RWPE1 (cell line): ENCODE measurements at regions not wholly inside any gene's neighbourhood (a gene's known extent, or its start where the extent isn't known, plus 50 kb on each side); places are given as distances from the start of the nearest gene placed in this dataset.

Experiments
- CTCF ChIA-PET: fragments of 350-600 bp; sonication (Branson Sonifier 250); formaldehyde crosslinking; extraction: SDS; loops from one replicate; lab custom pipeline; 2021; lab: Yijun Ruan, JAX
- POLR2A ChIA-PET: fragments of 400-600 bp; formaldehyde crosslinking; extraction: SDS; loops from one replicate; lab custom pipeline; 2020; ENCODE audit warnings: antibody characterized with exemption; ENCODE audit not compliant: low non-redundant PET; lab: Yijun Ruan, JAX
- DNase-seq: peaks from one replicate; pipeline ENCODE4 v3.0.0; 2012; ENCODE audit warnings: low spot score
- H3K27ac ChIP-seq: fragments of 450-650 bp; 2 replicates; pipeline ENCODE4 v1.5.1; 2017
- CTCF ChIP-seq: fragments of 450-650 bp; conservative IDR thresholded peaks from 2 replicates; pipeline ENCODE4 v1.5.1; 2017; ENCODE audit warnings: low read depth, mild to moderate bottlenecking

GRCh38 chr14:83129496-83129895 is 1595.8 kb upstream of the SEL1L start:
- no peak overlapping the region for H3K27ac ChIP-seq
- no peak for DNase-seq
- POLR2A ChIA-PET = no interaction called here
- TF ChIP-seq CTCF = no peak
- CTCF ChIA-PET = no interaction called here

- CTCF ChIA-PET = no interaction called here
- POLR2A ChIA-PET = no interaction called here
- no peak for TF ChIP-seq CTCF
- H3K27ac ChIP-seq = no peak overlapping the region
- DNase-seq = no peak
These were observed 1600.5 kb upstream of the SEL1L start for GRCh38 chr14:83133981-83134645.

- H3K27ac ChIP-seq = no peak overlapping the region
- POLR2A ChIA-PET = no interaction called here
- TF ChIP-seq CTCF = no peak
- CTCF ChIA-PET = no interaction called here
- DNase-seq = no peak
These were observed 1607.1 kb upstream of the SEL1L start for GRCh38 chr14:83140756-83141155.

- no peak overlapping the region for H3K27ac ChIP-seq
- TF ChIP-seq CTCF = no peak
- ChIA-PET POLR2A (no interaction called here), CTCF (no interaction called here)
- DNase-seq = no peak
These were observed 1613.4 kb upstream of the SEL1L start for GRCh38 chr14:83147006-83147405.

- no peak overlapping the region for H3K27ac ChIP-seq
- ChIA-PET CTCF (interaction anchor here (0.6 kb wide), 1 partner anchor 774 kb away, joined by 3 read pairs; no protein-coding TSS in a partner anchor), POLR2A (no interaction called here)
- no peak for DNase-seq
- no peak for TF ChIP-seq CTCF
These were observed 1617.9 kb upstream of the SEL1L start for GRCh38 chr14:83151571-83151970.

- ChIA-PET POLR2A (no interaction called here), CTCF (no interaction called here)
- TF ChIP-seq CTCF = no peak
- no peak for DNase-seq
- no peak overlapping the region for H3K27ac ChIP-seq
These were observed 1619.4 kb upstream of the SEL1L start for GRCh38 chr14:83153081-83153480.
